ENCODE measurements at regions not wholly inside any gene's neighbourhood (a gene's known extent, or its start where the extent isn't known, plus 50 kb on each side); places are given as distances from the start of the nearest gene placed in this dataset.
A peak's percentile ranks its signal among the peaks of the same experiment; 100 is the strongest.
"Not testable (repeated sequence)": the region's sequence is repeated elsewhere in the genome, so short reads cannot be mapped to it uniquely, and the experiment has no call there.

GRCh38 chr4:133316909-133317308 is 167.8 kb downstream of the PCDH10 start:
- DNase-seq (ENCODE audit: low read depth) = peak; percentile 1

- no peak for DNase-seq (ENCODE audit: low read depth)
These were observed 165.9 kb downstream of the PCDH10 start for GRCh38 chr4:133314991-133315390.

- no peak for DNase-seq (ENCODE audit: low read depth)
These were observed 138.3 kb downstream of the PCDH10 start for GRCh38 chr4:133287396-133287795.

- no peak for DNase-seq (ENCODE audit: low read depth)
These were observed 129.5 kb downstream of the PCDH10 start for GRCh38 chr4:133278591-133278990.

- not testable (repeated sequence) for DNase-seq (ENCODE audit: low read depth)
These were observed 128.8 kb downstream of the PCDH10 start for GRCh38 chr4:133277940-133278339.

- DNase-seq (ENCODE audit: low read depth) = no peak
These were observed 126.2 kb downstream of the PCDH10 start for GRCh38 chr4:133275246-133275645.

GRCh38 chr4:133273401-133273800 is 124.3 kb downstream of the PCDH10 start:
- DNase-seq (ENCODE audit: low read depth) = no peak

- DNase-seq (ENCODE audit: low read depth) = peak; percentile 1
These were observed 121.0 kb downstream of the PCDH10 start for GRCh38 chr4:133270021-133270570.

GRCh38 chr4:133268205-133268604 is 119.1 kb downstream of the PCDH10 start:
- DNase-seq (ENCODE audit: low read depth) = no peak

- DNase-seq (ENCODE audit: low read depth) = not testable (repeated sequence)
These were observed 118.4 kb downstream of the PCDH10 start for GRCh38 chr4:133267506-133267905.

- not testable (repeated sequence) for DNase-seq (ENCODE audit: low read depth)
These were observed 117.9 kb downstream of the PCDH10 start for GRCh38 chr4:133266966-133267365.

GRCh38 chr4:133264251-133264650 is 115.2 kb downstream of the PCDH10 start:
- not testable (repeated sequence) for DNase-seq (ENCODE audit: low read depth)

- DNase-seq (ENCODE audit: low read depth) = no peak
These were observed 114.0 kb downstream of the PCDH10 start for GRCh38 chr4:133263104-133263503.

GRCh38 chr4:133247861-133248260 is 98.8 kb downstream of the PCDH10 start:
- DNase-seq (ENCODE audit: low read depth) = no peak

GRCh38 chr4:133245226-133245625 is 96.1 kb downstream of the PCDH10 start:
- DNase-seq (ENCODE audit: low read depth) = no peak
